GM23338 (cell line): ENCODE measurements at regions not wholly inside any gene's neighbourhood (a gene's known extent, or its start where the extent isn't known, plus 50 kb on each side); places are given as distances from the start of the nearest gene placed in this dataset.

Experiments
- ATAC-seq: fragments of 200-7000 bp; cut with Tn5 transposase; 3 replicates; pipeline ENCODE4 v1.9.1; 2020
- DNase-seq: peaks from one replicate; pipeline ENCODE4 v3.0.0-alpha.2; 2015; ENCODE audit warnings: low spot score
- H2AFZ ChIP-seq: fragments of 200-600 bp; sonication (generic); 2 replicates; pipeline ENCODE4 v1.8.0; 2016; ENCODE audit warnings: antibody characterized with exemption, mild to moderate bottlenecking, moderate library complexity
- H3F3A ChIP-seq: fragments of 200-600 bp; sonication (generic); replicated peaks from 2 replicates; pipeline ENCODE4 v1.8.0; 2017; ENCODE audit warnings: antibody characterized with exemption, mixed run types, low read depth
- H3K27ac ChIP-seq: fragments of 200-600 bp; sonication (generic); 2 replicates; pipeline ENCODE4 v1.6.1; 2016; ENCODE audit warnings: low read depth
- H3K27me3 ChIP-seq: fragments of 200-600 bp; sonication (generic); 2 replicates; pipeline ENCODE4 v1.8.0; 2016; ENCODE audit warnings: mild to moderate bottlenecking, mixed run types, moderate library complexity; ENCODE audit not compliant: insufficient read depth
- H3K36me3 ChIP-seq: fragments of 200-600 bp; sonication (generic); 2 replicates; pipeline ENCODE4 v1.8.0; 2016; ENCODE audit warnings: mild to moderate bottlenecking; ENCODE audit not compliant: insufficient read depth
- H3K4me1 ChIP-seq: fragments of 200-600 bp; sonication (generic); 2 replicates; pipeline ENCODE4 v1.8.0; 2016; ENCODE audit warnings: mild to moderate bottlenecking, moderate library complexity; ENCODE audit not compliant: insufficient read depth
- H3K4me2 ChIP-seq: fragments of 200-600 bp; sonication (generic); 2 replicates; pipeline ENCODE4 v1.7.1; 2017; ENCODE audit warnings: mixed run types
- H3K4me3 ChIP-seq: fragments of 200-600 bp; sonication (generic); 2 replicates; pipeline ENCODE4 v1.6.1; 2016; ENCODE audit warnings: mixed run types
- H3K79me2 ChIP-seq: fragments of 200-600 bp; sonication (generic); replicated peaks from 2 replicates; pipeline ENCODE4 v1.8.0; 2017; ENCODE audit warnings: mild to moderate bottlenecking; ENCODE audit not compliant: insufficient read depth
- H3K9me2 ChIP-seq: fragments of 200-600 bp; sonication (generic); 2 replicates; pipeline ENCODE4 v1.8.0; 2017; ENCODE audit not compliant: insufficient read depth
- H4K20me1 ChIP-seq: fragments of 200-600 bp; sonication (generic); replicated peaks from 2 replicates; pipeline ENCODE4 v1.8.0; 2017; ENCODE audit warnings: mild to moderate bottlenecking; ENCODE audit not compliant: insufficient read depth
- H3K27ac Mint-ChIP-seq: 2 replicates; pipeline ENCODE4 v1.8.0; 2020; ENCODE audit warnings: inconsistent platforms, mild to moderate bottlenecking, moderate library complexity, mixed read lengths
- H3K27me3 Mint-ChIP-seq: 3 replicates; pipeline ENCODE4 v1.8.0; 2022; ENCODE audit warnings: low read depth, mild to moderate bottlenecking, moderate library complexity, mixed read lengths, inconsistent platforms; ENCODE audit not compliant: insufficient read depth, poor library complexity
- H3K36me3 Mint-ChIP-seq: 3 replicates; pipeline ENCODE4 v1.8.0; 2021; ENCODE audit warnings: low read depth, mild to moderate bottlenecking, inconsistent platforms, moderate library complexity, mixed read lengths
- H3K4me1 Mint-ChIP-seq: 3 replicates; pipeline ENCODE4 v1.8.0; 2020; ENCODE audit warnings: mild to moderate bottlenecking, inconsistent platforms, mixed read lengths
- H3K4me3 Mint-ChIP-seq: 3 replicates; pipeline ENCODE4 v1.8.0; 2021; ENCODE audit warnings: moderate library complexity, mild to moderate bottlenecking, inconsistent platforms, mixed read lengths
- H3K9me3 Mint-ChIP-seq: 3 replicates; pipeline ENCODE4 v1.8.0; 2020; ENCODE audit warnings: moderate library complexity, mild to moderate bottlenecking, inconsistent platforms, mixed read lengths
- CREB1 ChIP-seq: fragments of 250-450 bp; sonication (Bioruptor Pico); IDR thresholded peaks from 2 replicates; pipeline ENCODE4 v1.5.0; 2020; ENCODE audit warnings: low read depth, mild to moderate bottlenecking, moderate library complexity
- EZH2 ChIP-seq: fragments of 200-600 bp; sonication (generic); IDR thresholded peaks from one replicate; pipeline ENCODE4 v1.8.0; 2017; ENCODE audit warnings: antibody characterized with exemption, mild to moderate bottlenecking, low read depth; ENCODE audit not compliant: unreplicated experiment
- EZH2phosphoT487 ChIP-seq: fragments of 200-600 bp; sonication (generic); IDR thresholded peaks from one replicate; pipeline ENCODE4 v1.8.1; 2018; ENCODE audit warnings: antibody characterized with exemption; ENCODE audit not compliant: unreplicated experiment
- JUNB ChIP-seq: IDR thresholded peaks from one replicate; pipeline ENCODE4 v1.6.1; 2016; ENCODE audit warnings: antibody characterized with exemption; ENCODE audit not compliant: unreplicated experiment
- NANOG ChIP-seq: IDR thresholded peaks from 2 replicates; pipeline ENCODE4 v1.6.1; 2016; ENCODE audit warnings: antibody characterized with exemption, borderline replicate concordance
- POLR2AphosphoS5 ChIP-seq: IDR thresholded peaks from 2 replicates; pipeline ENCODE4 v1.6.1; 2016; ENCODE audit warnings: antibody characterized with exemption, low read depth
- STAT1 ChIP-seq: IDR thresholded peaks from one replicate; pipeline ENCODE4 v1.6.1; 2016; ENCODE audit warnings: antibody characterized with exemption; ENCODE audit not compliant: unreplicated experiment
- ZNF114 ChIP-seq: fragments of 250-450 bp; sonication (Bioruptor Pico); IDR thresholded peaks from 2 replicates; pipeline ENCODE4 v1.5.0; 2020; ENCODE audit warnings: mild to moderate bottlenecking, moderate library complexity
- ZNF331 ChIP-seq: fragments of 250-450 bp; sonication (Bioruptor Pico); IDR thresholded peaks from 2 replicates; pipeline ENCODE4 v1.5.0; 2020; ENCODE audit warnings: low read depth, mild to moderate bottlenecking, moderate library complexity
- TF ChIP-seq, protein P1 (sequence below): IDR thresholded peaks from one replicate; pipeline ENCODE4 v1.6.1; 2018; ENCODE audit warnings: antibody characterized with exemption; ENCODE audit not compliant: unreplicated experiment
- TF ChIP-seq, protein P2 (sequence below): IDR thresholded peaks from 2 replicates; pipeline ENCODE4 v1.6.1; 2016; ENCODE audit warnings: antibody characterized with exemption
- TF ChIP-seq, protein P3 (sequence below): fragments of 250-450 bp; sonication (Bioruptor Pico); IDR thresholded peaks from 2 replicates; pipeline ENCODE4 v1.5.0; 2020; ENCODE audit warnings: mild to moderate bottlenecking, moderate library complexity
- TF ChIP-seq, protein P4 (sequence below), 2 experiments: fragments of 200-600 bp in 1 of 2; sonication (generic) in 1 of 2; conservative IDR thresholded peaks; 2 replicates each; pipeline versions ENCODE4 v1.5.1 to v1.6.1; 2016 to 2017; ENCODE audit warnings: antibody characterized with exemption in 2 of 2, low read depth in 2 of 2, mild to moderate bottlenecking in 2 of 2, moderate library complexity in 1 of 2

DNA sequence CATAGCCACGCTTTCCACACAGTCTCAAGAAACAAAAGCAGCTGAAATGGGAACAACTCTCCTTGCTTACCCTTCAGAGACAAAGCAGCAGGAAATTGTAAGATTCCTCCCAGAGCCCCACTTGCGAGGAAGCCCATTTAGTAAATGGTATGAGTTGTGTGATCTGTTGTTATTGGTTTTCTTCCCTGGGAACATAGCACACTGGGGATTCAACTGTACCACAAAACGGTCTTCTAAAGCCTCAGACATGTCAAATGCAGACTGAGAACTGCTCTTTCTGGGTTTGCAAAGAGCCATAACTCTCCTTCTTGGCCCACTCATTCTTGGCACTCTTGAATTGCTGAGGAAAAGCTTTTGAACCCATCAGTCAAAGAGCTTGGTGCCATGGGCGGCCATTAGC is 101.0 kb upstream of the COL8A1 start:
- Histone ChIP-seq H3K27me3 (no peaks in the 10 kb centered on the region), H3K79me2 (no peaks in the 10 kb centered on the region), H3K4me1 (no peaks in the 10 kb centered on the region), H4K20me1 (no peaks in the 10 kb centered on the region), H3K9me2 (no peaks in the 10 kb centered on the region), H2AFZ (peak overlapping the region; percentile 90), H3K4me3 (no peak overlapping the region), H3K27ac (no peak overlapping the region), H3F3A (no peaks in the 10 kb centered on the region), H3K36me3 (no peaks in the 10 kb centered on the region), H3K4me2 (no peak overlapping the region)
- TF ChIP-seq ZNF114 (no peak), EZH2phosphoT487 (no peak), NANOG (no peak), POLR2AphosphoS5 (no peak), CREB1 (CRISPR knock-in tag) (no peak), JUNB (no peak), ZNF331 (CRISPR knock-in tag) (no peak), EZH2 (no peak), STAT1 (no peak)
- TF ChIP-seq, protein P1, sequence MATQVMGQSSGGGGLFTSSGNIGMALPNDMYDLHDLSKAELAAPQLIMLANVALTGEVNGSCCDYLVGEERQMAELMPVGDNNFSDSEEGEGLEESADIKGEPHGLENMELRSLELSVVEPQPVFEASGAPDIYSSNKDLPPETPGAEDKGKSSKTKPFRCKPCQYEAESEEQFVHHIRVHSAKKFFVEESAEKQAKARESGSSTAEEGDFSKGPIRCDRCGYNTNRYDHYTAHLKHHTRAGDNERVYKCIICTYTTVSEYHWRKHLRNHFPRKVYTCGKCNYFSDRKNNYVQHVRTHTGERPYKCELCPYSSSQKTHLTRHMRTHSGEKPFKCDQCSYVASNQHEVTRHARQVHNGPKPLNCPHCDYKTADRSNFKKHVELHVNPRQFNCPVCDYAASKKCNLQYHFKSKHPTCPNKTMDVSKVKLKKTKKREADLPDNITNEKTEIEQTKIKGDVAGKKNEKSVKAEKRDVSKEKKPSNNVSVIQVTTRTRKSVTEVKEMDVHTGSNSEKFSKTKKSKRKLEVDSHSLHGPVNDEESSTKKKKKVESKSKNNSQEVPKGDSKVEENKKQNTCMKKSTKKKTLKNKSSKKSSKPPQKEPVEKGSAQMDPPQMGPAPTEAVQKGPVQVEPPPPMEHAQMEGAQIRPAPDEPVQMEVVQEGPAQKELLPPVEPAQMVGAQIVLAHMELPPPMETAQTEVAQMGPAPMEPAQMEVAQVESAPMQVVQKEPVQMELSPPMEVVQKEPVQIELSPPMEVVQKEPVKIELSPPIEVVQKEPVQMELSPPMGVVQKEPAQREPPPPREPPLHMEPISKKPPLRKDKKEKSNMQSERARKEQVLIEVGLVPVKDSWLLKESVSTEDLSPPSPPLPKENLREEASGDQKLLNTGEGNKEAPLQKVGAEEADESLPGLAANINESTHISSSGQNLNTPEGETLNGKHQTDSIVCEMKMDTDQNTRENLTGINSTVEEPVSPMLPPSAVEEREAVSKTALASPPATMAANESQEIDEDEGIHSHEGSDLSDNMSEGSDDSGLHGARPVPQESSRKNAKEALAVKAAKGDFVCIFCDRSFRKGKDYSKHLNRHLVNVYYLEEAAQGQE: no peak
- TF ChIP-seq, protein P2, sequence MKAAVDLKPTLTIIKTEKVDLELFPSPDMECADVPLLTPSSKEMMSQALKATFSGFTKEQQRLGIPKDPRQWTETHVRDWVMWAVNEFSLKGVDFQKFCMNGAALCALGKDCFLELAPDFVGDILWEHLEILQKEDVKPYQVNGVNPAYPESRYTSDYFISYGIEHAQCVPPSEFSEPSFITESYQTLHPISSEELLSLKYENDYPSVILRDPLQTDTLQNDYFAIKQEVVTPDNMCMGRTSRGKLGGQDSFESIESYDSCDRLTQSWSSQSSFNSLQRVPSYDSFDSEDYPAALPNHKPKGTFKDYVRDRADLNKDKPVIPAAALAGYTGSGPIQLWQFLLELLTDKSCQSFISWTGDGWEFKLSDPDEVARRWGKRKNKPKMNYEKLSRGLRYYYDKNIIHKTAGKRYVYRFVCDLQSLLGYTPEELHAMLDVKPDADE: no peak
- TF ChIP-seq, protein P3, sequence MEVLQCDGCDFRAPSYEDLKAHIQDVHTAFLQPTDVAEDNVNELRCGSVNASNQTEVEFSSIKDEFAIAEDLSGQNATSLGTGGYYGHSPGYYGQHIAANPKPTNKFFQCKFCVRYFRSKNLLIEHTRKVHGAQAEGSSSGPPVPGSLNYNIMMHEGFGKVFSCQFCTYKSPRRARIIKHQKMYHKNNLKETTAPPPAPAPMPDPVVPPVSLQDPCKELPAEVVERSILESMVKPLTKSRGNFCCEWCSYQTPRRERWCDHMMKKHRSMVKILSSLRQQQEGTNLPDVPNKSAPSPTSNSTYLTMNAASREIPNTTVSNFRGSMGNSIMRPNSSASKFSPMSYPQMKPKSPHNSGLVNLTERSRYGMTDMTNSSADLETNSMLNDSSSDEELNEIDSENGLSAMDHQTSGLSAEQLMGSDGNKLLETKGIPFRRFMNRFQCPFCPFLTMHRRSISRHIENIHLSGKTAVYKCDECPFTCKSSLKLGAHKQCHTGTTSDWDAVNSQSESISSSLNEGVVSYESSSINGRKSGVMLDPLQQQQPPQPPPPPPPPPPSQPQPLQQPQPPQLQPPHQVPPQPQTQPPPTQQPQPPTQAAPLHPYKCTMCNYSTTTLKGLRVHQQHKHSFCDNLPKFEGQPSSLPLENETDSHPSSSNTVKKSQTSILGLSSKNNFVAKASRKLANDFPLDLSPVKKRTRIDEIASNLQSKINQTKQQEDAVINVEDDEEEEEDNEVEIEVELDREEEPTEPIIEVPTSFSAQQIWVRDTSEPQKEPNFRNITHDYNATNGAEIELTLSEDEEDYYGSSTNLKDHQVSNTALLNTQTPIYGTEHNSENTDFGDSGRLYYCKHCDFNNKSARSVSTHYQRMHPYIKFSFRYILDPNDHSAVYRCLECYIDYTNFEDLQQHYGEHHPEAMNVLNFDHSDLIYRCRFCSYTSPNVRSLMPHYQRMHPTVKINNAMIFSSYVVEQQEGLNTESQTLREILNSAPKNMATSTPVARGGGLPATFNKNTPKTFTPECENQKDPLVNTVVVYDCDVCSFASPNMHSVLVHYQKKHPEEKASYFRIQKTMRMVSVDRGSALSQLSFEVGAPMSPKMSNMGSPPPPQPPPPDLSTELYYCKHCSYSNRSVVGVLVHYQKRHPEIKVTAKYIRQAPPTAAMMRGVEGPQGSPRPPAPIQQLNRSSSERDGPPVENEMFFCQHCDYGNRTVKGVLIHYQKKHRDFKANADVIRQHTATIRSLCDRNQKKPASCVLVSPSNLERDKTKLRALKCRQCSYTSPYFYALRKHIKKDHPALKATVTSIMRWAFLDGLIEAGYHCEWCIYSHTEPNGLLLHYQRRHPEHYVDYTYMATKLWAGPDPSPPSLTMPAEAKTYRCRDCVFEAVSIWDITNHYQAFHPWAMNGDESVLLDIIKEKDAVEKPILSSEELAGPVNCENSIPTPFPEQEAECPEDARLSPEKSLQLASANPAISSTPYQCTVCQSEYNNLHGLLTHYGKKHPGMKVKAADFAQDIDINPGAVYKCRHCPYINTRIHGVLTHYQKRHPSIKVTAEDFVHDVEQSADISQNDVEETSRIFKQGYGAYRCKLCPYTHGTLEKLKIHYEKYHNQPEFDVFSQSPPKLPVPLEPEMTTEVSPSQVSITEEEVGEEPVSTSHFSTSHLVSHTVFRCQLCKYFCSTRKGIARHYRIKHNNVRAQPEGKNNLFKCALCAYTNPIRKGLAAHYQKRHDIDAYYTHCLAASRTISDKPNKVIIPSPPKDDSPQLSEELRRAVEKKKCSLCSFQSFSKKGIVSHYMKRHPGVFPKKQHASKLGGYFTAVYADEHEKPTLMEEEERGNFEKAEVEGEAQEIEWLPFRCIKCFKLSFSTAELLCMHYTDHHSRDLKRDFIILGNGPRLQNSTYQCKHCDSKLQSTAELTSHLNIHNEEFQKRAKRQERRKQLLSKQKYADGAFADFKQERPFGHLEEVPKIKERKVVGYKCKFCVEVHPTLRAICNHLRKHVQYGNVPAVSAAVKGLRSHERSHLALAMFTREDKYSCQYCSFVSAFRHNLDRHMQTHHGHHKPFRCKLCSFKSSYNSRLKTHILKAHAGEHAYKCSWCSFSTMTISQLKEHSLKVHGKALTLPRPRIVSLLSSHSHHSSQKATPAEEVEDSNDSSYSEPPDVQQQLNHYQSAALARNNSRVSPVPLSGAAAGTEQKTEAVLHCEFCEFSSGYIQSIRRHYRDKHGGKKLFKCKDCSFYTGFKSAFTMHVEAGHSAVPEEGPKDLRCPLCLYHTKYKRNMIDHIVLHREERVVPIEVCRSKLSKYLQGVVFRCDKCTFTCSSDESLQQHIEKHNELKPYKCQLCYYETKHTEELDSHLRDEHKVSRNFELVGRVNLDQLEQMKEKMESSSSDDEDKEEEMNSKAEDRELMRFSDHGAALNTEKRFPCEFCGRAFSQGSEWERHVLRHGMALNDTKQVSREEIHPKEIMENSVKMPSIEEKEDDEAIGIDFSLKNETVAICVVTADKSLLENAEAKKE (CRISPR knock-in tag): no peak
- TF ChIP-seq, protein P4, sequence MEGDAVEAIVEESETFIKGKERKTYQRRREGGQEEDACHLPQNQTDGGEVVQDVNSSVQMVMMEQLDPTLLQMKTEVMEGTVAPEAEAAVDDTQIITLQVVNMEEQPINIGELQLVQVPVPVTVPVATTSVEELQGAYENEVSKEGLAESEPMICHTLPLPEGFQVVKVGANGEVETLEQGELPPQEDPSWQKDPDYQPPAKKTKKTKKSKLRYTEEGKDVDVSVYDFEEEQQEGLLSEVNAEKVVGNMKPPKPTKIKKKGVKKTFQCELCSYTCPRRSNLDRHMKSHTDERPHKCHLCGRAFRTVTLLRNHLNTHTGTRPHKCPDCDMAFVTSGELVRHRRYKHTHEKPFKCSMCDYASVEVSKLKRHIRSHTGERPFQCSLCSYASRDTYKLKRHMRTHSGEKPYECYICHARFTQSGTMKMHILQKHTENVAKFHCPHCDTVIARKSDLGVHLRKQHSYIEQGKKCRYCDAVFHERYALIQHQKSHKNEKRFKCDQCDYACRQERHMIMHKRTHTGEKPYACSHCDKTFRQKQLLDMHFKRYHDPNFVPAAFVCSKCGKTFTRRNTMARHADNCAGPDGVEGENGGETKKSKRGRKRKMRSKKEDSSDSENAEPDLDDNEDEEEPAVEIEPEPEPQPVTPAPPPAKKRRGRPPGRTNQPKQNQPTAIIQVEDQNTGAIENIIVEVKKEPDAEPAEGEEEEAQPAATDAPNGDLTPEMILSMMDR (conservative IDR thresholded peaks at IDR 0.05; ENCODE audit: low read depth in 2 of 2): no peak
- H3K4me3 Mint-ChIP-seq: no peak overlapping the region
- DNase-seq (no peak), ATAC-seq (no peak)
- no peaks in the 10 kb centered on the region for H3K36me3 Mint-ChIP-seq
- peaks cover 6% of the 10 kb centered on the region; the same call in 1 of the 3 replicates for H3K9me3 Mint-ChIP-seq
- H3K4me1 Mint-ChIP-seq: peaks cover 8% of the 10 kb centered on the region; the same call in 2 of the 3 replicates
- no peaks in the 10 kb centered on the region for H3K27me3 Mint-ChIP-seq
- H3K27ac Mint-ChIP-seq: no peak overlapping the region
